DND-41 (cell line): ENCODE measurements at regions not wholly inside any gene's neighbourhood (a gene's known extent, or its start where the extent isn't known, plus 50 kb on each side); places are given as distances from the start of the nearest gene placed in this dataset.
"Not testable (repeated sequence)": the region's sequence is repeated elsewhere in the genome, so short reads cannot be mapped to it uniquely, and the experiment has no call there.

Experiments used
- ATAC-seq: fragments of 200-7000 bp; cut with Tn5 transposase; 3 replicates; pipeline ENCODE4 v1.9.1; 2021; ENCODE audit warnings: low read depth; ENCODE audit not compliant: insufficient read depth
- DNase-seq: peaks from one replicate; pipeline ENCODE4 v3.0.0-alpha.2; 2020
- H2AFZ ChIP-seq: 2 replicates; pipeline ENCODE4 v1.6.0; 2012; ENCODE audit warnings: low read depth, low read length
- H3K27ac ChIP-seq: 2 replicates; pipeline ENCODE4 v1.5.1; 2012; ENCODE audit warnings: low read length, inconsistent platforms
- H3K27me3 ChIP-seq: fragments of 200-600 bp; sonication (generic); 2 replicates; pipeline ENCODE4 v1.6.0; 2012; ENCODE audit warnings: low read length, mild to moderate bottlenecking, inconsistent platforms; ENCODE audit not compliant: insufficient read depth, poor library complexity
- H3K36me3 ChIP-seq: 2 replicates; pipeline ENCODE4 v1.5.1; 2012; ENCODE audit warnings: low read length, inconsistent platforms; ENCODE audit not compliant: insufficient read depth
- H3K4me1 ChIP-seq: 2 replicates; pipeline ENCODE4 v1.5.1; 2012; ENCODE audit warnings: mild to moderate bottlenecking, low read length; ENCODE audit not compliant: insufficient read depth
- H3K4me2 ChIP-seq: 2 replicates; pipeline ENCODE4 v1.6.0; 2012; ENCODE audit warnings: mild to moderate bottlenecking, moderate library complexity, low read length, inconsistent platforms; ENCODE audit not compliant: insufficient read depth
- H3K4me3 ChIP-seq, 2 experiments: fragments of 200-600 bp in 1 of 2; shearing (Covaris generic) in 1 of 2; 2 replicates each; pipeline ENCODE4 v1.5.1; 2012 to 2016; ENCODE audit warnings: inconsistent platforms in 2 of 2, low read length in 2 of 2, mild to moderate bottlenecking in 2 of 2, low read depth in 1 of 2, moderate library complexity in 1 of 2
- H3K79me2 ChIP-seq: 2 replicates; pipeline ENCODE4 v1.6.0; 2012; ENCODE audit warnings: low read length, inconsistent platforms; ENCODE audit not compliant: insufficient read depth
- H3K9ac ChIP-seq: 2 replicates; pipeline ENCODE4 v1.6.0; 2012; ENCODE audit warnings: low read depth, mild to moderate bottlenecking, inconsistent platforms, low read length, moderate library complexity
- H3K9me3 ChIP-seq: 2 replicates; pipeline ENCODE4 v1.5.1; 2012; ENCODE audit warnings: low read length, moderate library complexity, mild to moderate bottlenecking, inconsistent platforms; ENCODE audit not compliant: insufficient read depth, severe bottlenecking
- H4K20me1 ChIP-seq: 2 replicates; pipeline ENCODE4 v1.6.0; 2012; ENCODE audit warnings: low read length; ENCODE audit not compliant: insufficient read depth
- EZH2 ChIP-seq: IDR thresholded peaks from 3 replicates; pipeline ENCODE4 v1.6.1; 2012; ENCODE audit warnings: borderline replicate concordance, low read depth, mild to moderate bottlenecking, moderate library complexity, low read length, inconsistent platforms; ENCODE audit not compliant: severe bottlenecking
- TF ChIP-seq, protein P1 (sequence below): IDR thresholded peaks from 2 replicates; pipeline ENCODE4 v1.5.1; 2012; ENCODE audit warnings: borderline replicate concordance, low read length, moderate library complexity, mild to moderate bottlenecking; ENCODE audit not compliant: poor library complexity, severe bottlenecking; ENCODE audit errors: extremely low read depth

DNA sequence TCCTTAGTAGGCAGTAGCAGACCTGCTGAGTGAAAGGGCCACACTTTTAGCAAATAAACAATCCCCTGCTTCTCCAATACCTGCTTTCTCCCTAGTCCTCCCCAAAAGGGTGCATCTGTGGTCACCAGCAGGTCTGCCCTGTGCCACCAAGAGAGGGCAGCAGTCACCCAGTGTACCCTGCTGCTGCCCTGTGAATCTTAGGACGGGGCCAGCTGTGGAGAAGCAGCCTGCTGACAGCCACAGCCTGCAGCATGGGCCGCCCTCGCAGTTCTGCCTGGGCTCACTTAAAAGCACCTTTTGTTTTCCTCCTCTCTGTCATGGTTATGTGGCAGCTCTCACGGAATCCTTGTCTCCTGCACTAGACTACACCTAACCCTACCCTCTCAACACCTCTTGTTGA is 85.4 kb upstream of the DRD5 start:
- TF ChIP-seq, protein P1, sequence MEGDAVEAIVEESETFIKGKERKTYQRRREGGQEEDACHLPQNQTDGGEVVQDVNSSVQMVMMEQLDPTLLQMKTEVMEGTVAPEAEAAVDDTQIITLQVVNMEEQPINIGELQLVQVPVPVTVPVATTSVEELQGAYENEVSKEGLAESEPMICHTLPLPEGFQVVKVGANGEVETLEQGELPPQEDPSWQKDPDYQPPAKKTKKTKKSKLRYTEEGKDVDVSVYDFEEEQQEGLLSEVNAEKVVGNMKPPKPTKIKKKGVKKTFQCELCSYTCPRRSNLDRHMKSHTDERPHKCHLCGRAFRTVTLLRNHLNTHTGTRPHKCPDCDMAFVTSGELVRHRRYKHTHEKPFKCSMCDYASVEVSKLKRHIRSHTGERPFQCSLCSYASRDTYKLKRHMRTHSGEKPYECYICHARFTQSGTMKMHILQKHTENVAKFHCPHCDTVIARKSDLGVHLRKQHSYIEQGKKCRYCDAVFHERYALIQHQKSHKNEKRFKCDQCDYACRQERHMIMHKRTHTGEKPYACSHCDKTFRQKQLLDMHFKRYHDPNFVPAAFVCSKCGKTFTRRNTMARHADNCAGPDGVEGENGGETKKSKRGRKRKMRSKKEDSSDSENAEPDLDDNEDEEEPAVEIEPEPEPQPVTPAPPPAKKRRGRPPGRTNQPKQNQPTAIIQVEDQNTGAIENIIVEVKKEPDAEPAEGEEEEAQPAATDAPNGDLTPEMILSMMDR: peak; percentile 45
- not testable (repeated sequence) for H3K4me1 ChIP-seq, H3K9ac ChIP-seq, H3K27ac ChIP-seq, H3K4me2 ChIP-seq, H2AFZ ChIP-seq, H3K4me3 ChIP-seq, H4K20me1 ChIP-seq, H3K9me3 ChIP-seq, H3K79me2 ChIP-seq, H3K36me3 ChIP-seq, ATAC-seq, H3K27me3 ChIP-seq
- peak; percentile 66 for DNase-seq

DNA sequence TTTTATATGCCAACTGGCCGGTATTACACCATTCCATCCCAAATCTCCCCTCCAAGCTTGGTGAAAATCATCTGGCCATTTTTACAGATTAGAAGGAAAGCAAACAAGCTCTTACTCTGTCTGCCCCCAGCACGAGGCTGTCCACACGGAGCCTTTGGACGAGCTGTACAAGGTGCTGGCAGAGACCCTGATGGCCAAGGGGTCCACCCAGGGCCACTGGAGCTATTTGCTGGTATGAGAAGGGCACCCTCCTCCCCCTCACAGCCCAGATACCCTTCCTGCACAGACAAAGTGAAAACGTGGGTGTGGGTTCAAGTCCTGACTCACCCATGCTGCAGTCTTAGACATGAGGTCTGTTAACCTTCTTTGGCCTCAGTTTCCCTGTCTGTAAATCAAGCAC is 84.9 kb upstream of the DRD5 start:
- not testable (repeated sequence) for H3K36me3 ChIP-seq, H4K20me1 ChIP-seq, H3K27me3 ChIP-seq, ATAC-seq, H3K4me3 ChIP-seq, H3K79me2 ChIP-seq, H3K9me3 ChIP-seq, DNase-seq, H3K27ac ChIP-seq, H3K9ac ChIP-seq, H3K4me2 ChIP-seq, H2AFZ ChIP-seq
- peaks cover 11% of the 10 kb centered on the region for H3K4me1 ChIP-seq

DNA sequence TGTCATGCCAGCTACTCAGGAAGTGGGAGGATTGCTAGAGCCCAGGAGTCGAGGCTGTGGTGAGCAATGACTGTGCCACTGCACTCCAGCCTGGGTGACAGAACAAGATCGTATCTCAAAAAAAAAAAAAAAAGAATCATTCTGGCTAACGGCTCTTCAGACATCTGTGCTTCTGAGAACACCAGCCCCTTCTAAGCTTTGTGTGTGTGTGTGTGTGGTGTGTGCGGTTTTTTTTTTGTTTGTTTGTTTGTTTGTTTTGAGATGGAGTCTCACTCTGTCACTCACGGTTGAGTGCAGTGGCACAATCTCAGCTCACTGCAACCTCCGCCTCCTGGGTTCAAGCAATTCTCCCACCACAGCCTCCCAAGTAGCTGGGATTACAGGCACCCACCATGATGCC is 79.4 kb upstream of the DRD5 start:
- DNase-seq: peak; percentile 72
- not testable (repeated sequence) for H3K4me3 ChIP-seq, H3K4me2 ChIP-seq, H3K79me2 ChIP-seq, H2AFZ ChIP-seq, H3K27ac ChIP-seq, H4K20me1 ChIP-seq, H3K9ac ChIP-seq, H3K27me3 ChIP-seq, H3K36me3 ChIP-seq, H3K9me3 ChIP-seq
- peaks cover 21% of the 10 kb centered on the region; the same call in 1 of the 2 replicates for H3K4me1 ChIP-seq
- ATAC-seq: peak; percentile 72

DNA sequence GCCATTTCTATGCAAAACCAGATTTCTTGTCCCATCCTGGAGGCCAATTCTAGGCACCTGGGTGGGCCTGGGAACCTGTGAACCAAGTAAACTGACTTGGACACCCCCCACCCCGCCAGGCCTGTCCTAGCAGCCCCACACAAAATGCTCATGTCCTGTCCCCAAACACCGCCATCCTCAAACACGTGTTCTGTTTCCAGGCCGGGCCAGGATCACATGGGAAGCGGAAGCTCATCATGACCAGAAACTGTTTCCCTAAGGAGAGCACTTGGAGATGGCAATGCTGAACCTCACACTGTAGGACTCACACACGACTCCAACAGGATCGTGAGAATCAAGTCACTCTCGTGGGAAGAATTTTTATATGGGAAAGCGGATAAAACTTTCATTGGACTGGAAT is 78.7 kb upstream of the DRD5 start:
- peaks cover 21% of the 10 kb centered on the region; the same call in 1 of the 2 replicates for H3K4me1 ChIP-seq
- not testable (repeated sequence) for DNase-seq, H3K4me3 ChIP-seq, H3K9ac ChIP-seq, H2AFZ ChIP-seq, H3K79me2 ChIP-seq, H4K20me1 ChIP-seq, ATAC-seq, H3K27me3 ChIP-seq, H3K9me3 ChIP-seq, H3K36me3 ChIP-seq, H3K4me2 ChIP-seq
- H3K27ac ChIP-seq: peak overlapping the region; percentile 56

DNA sequence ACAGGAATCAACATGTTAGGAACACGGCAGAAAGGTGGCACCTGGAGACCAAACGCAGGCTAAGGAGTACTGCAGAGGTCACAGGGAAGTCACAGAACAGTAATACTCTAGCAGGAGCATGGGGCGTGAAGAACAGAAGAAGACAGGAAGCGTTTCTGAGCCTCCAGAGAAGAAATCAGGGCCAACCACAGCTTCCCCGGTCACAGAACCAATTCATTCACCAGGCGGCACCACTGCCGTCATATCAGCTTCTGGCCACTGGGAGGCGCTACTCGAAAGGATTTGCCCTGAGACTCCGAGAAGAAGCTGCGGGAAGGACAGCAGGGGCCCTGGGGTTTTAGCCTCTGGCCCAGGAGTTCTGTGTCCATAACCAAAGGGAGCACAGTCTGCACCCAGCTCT is 78.0 kb upstream of the DRD5 start:
- Histone ChIP-seq H3K4me1 (peaks cover 21% of the 10 kb centered on the region; the same call in 1 of the 2 replicates), H3K4me2 (no peak overlapping the region), H3K9ac (no peak overlapping the region), H3K27ac (no peak overlapping the region), H3K79me2 (no peaks in the 10 kb centered on the region), H3K4me3 (no peak overlapping the region), H4K20me1 (no peaks in the 10 kb centered on the region), H3K27me3 (no peaks in the 10 kb centered on the region), H2AFZ (no peak overlapping the region), H3K36me3 (no peaks in the 10 kb centered on the region), H3K9me3 (no peaks in the 10 kb centered on the region)
- DNase-seq: peak; percentile 76
- TF ChIP-seq, protein P1: peak; percentile 61
- no peak for TF ChIP-seq EZH2
- peak; percentile 81 for ATAC-seq

DNA sequence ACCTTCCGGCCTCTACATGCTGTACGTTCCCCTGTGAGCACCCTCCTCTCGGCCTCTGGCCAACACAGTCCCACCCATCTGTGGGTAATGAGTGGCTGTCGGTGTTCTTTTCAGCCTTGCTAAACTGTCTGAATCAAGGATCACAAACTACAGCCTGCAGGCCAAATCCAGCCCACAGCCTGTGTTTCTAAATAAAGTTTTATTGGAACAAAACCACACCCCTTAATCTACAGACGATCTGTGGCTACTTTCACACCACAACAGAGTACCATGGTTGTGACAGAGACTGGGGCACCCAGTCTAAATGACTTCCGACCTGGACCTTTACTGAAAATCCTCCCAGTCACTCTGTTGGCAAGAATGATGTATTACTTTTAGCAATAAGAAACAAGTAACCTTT is 77.3 kb upstream of the DRD5 start:
- not testable (repeated sequence) for H2AFZ ChIP-seq, H3K4me3 ChIP-seq, H4K20me1 ChIP-seq, H3K79me2 ChIP-seq, H3K27ac ChIP-seq, H3K27me3 ChIP-seq, H3K9ac ChIP-seq, ATAC-seq, H3K36me3 ChIP-seq, H3K9me3 ChIP-seq, H3K4me2 ChIP-seq, DNase-seq
- peaks cover 21% of the 10 kb centered on the region; the same call in 1 of the 2 replicates for H3K4me1 ChIP-seq
